ENCODE measurements at regions not wholly inside any gene's neighbourhood (a gene's known extent, or its start where the extent isn't known, plus 50 kb on each side); places are given as distances from the start of the nearest gene placed in this dataset.
"Not testable (repeated sequence)": the region's sequence is repeated elsewhere in the genome, so short reads cannot be mapped to it uniquely, and the experiment has no call there.

DNA sequence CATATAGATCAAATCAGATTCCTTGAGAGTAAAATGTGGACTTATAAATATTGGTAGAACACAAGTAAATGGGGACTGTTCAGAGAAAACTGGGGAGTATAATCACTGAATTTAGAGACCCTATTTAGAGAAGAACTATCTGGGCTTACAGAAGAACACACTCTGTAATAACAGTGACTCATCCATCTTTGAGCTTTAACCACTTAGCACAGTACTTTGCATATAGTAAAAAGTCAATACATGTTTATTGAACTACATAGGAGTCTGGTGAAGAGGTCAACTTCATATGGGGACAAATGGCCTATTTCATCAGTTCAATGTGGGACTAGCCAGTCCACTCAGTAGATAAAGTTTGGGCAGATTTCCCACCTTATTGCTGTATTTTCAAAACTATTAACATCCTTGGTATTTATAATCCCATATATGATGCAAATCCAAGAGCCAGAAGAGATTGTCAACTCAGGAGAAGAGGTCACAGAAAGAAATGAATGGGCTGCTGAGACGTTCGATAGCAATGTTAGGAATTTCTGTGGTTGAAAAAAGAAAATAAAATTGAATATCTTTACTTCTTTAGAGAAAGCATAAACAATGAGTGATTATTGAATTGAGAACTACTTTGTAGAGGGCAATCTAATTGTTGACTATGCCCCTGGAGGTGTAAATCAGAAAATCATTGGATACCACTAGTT is 119.3 kb upstream of the CACNA2D1 start:
- no peak for DNase-seq

DNA sequence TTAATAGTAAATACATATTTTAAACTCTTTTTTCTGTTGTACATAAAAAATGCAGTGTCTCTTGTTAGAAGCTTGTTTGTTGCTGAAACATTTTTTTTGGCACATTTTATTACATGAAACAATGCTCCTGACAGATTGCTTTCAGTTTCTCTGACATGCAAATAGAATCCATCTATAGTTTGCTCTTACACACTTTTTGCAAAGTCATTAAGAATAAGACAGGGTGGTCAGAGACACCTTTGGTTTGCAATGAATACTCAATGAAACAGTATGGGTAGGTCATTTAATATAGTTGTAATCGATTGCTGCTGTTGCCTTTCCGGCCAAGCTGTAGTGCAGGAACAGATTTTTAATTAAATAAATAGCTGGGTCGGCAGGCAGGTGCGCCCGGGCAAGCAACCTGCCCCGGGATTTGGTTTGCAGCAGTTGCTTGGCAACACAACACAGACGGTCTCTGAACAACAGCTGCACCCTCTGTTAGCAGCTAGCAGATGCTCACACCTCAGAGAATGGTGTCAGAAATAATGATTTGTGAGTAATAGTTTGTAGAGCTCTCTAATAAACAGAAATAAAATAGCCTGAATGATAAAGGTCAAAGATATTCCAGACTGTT is 115.7 kb upstream of the CACNA2D1 start:
- no peak for DNase-seq

DNA sequence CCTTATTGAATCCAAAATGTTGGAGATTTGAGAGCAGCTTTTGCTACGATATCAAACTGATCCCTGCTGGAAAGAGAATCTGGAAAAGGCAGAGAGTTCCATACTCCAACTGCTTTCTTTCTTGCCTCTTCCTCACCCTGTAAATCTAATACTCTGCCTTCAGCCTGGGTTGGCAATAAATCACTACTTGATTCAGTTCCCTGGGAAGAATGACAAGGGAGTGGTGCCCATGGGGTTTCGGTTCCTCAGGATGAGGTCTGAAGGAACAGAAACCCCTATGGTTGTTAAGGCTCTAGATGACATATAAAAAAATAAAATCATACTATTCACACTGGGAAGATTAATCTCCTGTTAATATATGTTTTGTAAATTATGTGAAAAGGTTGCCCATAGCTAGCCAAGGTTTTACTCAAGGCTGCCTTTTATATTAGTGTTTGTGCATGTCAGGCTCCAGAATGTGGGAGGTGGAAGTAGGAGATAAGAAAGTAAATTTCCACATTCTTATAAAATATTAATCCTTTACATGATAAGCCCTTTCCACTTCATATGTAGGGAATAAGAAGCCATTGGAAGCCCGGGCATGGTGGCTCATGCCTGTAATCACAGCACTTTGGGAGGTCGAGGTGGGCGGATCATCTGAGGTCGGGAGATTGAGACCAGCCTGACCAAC is 106.2 kb upstream of the CACNA2D1 start:
- DNase-seq, result no peak

DNA sequence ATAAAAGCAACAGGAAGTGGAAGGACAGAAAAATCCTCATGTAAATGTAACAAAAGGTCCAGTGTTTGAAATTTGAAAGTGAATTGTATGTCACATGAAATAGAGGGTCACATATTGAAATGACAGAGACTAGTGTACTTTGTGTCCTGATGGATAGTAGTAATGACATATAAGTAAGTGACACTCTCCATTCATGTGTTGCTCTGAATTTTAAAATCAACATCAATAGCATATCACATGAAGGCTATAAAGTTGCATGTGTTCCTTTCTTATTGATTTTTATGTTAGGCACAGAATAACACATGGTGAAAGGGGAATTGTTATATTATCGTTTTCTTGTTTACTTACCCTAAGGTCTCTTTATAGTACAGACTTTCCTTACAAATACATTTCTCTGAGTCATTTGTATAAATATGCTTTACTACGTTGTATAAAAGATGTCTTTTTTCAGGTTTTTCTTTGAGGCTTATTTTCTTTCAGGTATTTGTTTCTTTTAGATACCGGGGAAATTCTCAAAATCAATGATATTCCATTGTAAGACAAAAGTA is 104.6 kb upstream of the CACNA2D1 start:
- no peak for DNase-seq

DNA sequence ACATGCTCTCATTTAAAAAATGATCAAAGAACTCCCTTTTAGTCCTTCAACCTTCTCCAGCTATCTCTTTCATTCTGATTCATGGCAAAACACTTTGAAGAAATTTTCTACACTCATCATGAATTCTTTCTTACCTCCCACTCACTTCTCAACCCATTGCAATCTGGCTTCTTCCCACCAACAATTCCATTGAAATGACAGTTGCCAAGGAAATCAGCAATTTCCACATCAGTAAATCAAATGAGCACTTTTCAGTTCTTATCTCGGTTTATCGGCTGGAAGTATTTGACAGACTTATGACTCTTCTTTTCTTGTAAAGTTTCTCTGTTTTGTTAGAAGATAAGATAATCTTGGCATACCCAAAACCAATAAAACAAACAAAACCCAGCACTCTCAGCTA is 99.1 kb upstream of the CACNA2D1 start:
- no peak for DNase-seq

DNA sequence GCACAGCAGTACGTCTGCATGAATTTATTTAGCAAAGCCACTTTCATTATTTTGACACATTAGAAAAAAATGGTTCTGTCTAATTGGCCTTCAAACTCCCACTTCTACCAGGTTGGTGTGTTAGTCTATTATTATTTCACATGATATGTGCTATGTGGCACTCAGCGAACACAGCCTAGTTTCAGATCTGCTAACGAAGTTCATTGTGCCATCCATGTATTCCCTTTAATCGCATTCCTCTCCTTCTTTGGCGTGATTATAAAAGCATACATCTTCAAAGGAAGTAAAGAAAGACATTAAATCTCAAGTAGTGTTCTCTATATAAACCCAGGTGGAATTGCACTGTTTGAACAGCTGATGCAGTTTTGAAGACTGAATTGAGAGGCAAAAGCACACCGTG is 96.4 kb upstream of the CACNA2D1 start:
- no peak for DNase-seq

DNA sequence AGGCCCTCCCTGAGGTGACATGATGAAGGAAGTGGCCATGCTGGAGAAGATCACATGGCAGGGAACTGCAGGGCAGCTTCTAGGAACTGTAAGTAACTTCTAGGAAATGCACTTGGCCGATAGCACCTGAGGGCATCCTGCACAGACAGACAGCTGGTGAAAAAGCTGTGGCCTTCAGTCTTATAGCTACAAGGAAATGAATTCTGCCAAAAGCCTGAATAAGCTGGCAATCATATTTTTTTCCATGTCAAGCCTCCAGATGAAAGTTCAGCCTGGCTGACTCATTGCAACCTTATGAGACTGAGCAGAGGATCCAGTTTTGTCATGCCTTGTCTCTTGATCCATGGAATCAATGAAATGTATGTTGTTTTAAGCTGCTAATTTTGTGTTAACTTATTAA is 91.1 kb upstream of the CACNA2D1 start:
- DNase-seq, result no peak

DNA sequence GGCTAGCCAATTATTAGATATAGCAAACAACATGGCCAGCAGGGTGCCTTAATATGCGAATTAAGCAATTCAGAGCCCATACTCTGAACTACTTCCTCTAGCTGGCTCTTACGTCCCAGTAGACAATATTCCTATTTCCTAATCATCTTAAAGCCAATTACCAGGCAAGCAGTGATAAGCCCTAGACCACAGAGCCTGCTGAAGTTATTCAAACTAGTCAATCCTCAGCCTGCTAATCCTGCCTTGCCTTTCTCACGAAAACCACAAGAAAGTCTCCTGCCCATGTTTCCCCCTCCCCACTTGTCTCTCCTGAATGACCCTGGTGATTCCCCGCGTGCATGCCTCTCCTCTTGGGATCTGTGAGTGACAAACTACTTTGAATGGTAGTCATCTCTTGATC is 86.8 kb upstream of the CACNA2D1 start:
- DNase-seq, result no peak

DNA sequence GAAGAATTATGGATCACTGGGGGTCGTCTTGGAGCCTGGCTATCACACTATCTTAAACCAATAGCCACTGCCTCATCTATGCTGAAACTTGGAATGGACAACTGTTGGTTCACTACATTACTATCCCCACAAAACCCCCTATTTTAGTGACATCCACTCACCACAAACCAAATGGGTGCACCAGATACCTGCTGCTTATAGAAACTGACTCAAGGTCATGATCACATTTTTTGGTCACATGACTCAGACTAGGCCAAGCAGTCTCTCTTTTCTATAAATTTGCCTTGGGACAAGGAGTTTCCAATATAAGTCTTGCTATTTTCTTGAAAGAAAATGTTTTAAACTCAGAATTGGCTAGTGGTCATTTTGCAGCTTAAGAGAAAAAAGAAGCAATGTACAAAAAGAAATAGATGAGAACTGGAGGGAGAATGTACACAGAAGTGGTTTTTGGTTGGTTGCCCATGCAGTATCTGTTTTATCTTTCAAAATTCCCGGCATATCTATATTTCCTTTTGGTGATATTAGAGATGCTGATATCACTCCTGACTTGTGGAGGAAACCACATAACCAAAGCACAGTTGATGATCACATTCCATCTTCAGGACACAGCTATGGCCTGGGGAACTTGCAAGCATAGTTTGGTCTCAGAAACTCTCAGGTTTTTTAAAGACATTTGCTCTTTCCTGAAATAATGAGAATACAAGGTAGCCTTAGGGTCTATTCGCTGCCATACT is 85.2 kb upstream of the CACNA2D1 start:
- no peak for DNase-seq

DNA sequence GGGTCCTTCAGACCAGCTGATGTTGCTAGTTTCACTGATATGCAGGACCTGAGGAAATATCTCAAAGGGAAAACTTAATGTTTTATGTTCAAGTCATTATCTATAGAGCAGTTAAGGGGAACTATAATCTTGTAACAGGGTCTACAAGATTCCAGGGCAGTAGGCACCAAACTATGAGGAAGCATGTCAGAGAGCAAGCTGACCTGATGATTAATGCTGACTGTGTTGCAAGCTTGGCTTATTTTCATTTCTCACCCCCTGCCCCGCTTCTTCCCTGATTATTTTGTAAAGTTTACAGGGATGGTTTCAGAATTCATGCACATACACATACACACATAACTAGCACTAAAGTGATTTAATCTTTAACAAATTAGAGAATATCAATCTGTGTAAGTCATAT is 84.3 kb upstream of the CACNA2D1 start:
- no peak for DNase-seq

DNA sequence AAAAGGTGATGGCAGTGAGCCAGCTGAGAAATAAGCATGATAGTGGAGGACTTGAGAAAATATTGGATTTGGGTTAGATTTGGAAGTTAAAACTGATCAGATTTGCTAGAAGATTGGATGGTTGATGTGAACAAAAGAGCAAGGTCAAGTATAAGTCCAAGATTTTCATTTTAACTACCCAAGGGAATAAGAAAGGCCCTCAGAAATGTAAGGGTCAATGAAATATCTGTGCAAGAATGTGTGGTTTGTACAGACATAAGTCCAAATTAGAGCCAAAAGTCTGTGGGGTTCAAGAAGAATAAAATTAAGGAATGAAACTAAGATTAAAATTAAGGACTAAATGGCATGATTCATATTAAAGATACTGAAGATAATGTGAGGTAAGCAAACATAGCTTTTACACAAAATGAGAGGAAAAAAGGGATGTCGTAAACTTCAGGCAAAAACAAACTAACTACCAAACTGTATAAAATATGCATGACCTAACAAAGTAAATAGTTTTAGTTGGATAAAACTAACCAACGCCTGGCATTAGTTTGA is 78.4 kb upstream of the CACNA2D1 start:
- no peak for DNase-seq

DNA sequence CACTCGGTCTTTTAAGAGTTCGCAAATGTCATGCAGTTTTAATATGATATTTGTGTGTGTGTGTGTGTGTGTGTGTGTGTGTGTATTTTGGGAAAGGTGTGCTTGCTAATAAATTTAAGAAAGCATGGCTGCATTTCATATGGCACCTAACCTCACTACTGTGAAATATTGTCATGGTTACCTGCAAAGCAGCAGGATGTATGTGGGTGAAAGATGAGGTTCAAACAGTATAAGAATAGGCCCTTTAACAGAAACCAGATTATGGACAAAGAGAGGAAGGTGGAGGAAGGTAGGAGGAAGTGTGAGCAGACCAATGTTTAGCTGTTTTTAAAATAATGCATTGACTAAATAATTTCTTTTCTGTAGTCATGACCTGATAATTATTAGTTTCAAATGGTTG is 73.5 kb upstream of the CACNA2D1 start:
- no peak for DNase-seq

DNA sequence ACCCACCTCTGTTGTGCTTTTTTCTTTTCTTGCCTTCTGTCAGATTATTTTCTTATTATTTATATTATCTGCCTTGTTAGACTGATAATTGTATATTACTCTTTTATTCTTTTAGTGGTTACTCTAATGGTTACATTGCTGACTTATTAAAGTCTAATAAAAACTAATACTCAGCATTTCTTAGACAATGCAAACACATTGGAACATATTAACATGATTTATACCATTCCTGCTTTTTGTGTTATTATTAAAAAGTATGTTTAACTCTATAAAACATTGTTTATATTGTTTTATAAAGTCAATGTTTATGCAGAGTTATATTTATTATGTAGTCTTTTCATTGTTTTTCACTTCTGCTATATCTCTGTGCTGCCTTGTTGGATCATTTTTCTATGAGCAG is 68.0 kb upstream of the CACNA2D1 start:
- DNase-seq, result no peak

DNA sequence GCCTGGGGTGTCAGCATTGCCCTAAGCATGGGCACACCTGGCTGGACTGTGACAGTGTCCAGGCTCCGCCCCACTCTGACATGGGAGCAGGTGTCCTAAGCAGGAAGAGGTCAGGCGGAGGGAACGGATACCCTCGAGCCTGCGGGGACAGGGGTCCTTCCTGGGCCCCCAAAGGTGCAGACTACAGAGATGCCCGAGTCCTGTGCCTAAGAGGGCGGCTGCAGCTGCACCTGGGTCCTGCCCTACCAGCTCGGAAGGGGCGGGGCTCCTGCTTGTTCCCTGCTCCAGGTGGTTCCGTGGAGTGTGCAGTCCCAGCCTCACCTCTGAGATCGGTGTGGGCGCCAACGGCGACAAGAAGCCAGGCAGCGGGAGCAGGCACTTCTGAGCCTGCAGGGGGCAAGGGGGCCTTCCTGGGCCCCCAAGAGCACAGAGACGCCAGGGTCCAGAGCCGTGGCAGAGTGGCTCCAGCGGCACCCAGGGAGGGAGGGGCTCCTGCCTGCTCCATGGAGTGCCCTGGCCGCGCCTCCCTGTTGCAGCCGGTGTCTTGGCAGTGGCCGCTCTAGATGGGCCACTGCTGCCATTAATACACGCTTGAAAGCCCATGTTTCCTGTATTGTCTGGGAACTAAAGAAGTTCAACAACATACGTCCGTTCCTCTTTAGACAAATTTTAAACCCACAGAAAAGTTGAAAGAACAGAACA is 64.5 kb upstream of the CACNA2D1 start:
- no peak for DNase-seq

DNA sequence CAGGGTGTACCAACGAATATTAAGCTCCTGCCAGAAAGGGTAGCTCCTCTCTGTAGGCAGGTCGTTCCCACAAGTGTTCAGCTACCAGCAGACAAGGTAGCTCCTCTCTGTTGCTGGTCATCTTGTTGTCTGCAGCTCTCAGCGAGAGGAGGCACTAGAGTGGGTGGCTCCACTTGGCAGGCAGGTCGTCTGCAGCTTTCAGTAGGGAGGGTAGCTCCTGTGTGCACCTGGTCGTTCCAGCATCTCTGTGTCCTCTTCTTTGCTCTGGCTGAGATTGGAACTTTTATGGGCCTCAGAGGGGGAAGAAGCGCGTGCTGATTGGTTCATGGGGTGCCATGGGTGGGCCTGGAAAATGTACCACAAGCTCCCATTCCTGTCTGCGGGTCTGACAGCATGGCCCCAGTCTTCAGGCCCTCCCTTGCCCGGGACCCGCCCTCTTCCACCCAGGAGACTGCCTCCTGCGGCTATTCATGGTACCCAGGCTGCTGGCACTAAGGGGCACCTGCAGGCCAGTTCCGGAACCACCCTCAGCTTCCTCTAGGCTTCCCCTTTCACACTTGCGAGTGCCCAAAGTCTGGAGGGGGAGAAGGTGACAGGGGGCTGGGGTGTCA is 63.9 kb upstream of the CACNA2D1 start:
- DNase-seq, result no peak

DNA sequence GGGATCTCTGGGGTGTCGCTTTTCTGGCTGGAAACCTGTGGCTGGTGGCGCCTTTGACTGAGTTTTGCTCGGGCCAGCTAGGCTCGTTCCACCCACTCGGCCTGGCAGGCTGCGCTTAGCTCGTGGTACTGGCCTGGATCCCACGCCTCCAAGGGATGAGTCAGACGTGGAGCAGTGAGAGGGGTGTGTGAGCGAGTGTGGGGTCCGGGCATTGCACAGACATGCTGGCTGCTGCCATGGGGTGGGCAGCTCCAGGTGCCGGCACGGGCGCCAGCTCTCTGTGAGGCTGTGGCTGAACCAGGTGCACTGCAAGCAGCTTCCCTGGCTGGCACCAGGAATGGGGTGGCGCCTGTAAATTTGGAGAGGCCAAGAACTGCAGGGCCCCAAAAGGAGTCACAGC is 63.1 kb upstream of the CACNA2D1 start:
- no peak for DNase-seq

DNA sequence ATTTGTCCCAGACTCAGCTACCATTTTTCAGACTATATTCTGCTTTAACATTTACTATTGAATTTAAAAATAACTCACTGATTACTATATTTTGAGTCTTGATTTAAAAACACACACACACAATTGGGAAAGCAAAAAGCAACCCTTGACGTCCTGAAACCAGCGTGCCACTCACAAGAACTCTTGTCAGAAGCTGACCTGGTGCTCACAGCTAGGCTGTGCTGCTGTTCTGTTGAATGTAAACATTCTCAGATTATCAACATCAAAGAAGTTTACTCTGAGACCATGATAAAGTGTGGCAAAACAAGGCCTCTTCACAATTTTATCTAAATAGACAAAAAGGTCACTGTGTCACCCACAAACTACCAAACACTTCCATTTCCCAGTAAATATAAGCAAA is 62.6 kb upstream of the CACNA2D1 start:
- no peak for DNase-seq

DNA sequence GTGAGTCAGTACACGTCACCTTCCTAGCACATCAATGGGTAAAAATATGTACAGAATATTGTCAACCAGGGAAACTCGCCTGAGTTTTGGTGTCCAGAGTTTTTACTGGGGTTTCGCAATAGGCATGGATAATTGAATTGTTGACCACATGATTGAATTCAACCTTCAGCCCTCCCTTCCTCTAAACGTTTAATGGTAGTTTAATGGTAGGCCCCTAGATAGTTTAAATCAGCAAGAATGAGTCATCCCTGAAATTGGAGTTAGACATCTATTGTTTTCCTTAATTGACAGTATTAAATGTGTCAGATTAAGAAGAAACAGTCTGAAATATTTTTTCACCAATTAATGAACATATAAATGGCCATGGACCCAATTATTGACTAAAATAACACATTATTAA is 57.8 kb upstream of the CACNA2D1 start:
- DNase-seq, result no peak

DNA sequence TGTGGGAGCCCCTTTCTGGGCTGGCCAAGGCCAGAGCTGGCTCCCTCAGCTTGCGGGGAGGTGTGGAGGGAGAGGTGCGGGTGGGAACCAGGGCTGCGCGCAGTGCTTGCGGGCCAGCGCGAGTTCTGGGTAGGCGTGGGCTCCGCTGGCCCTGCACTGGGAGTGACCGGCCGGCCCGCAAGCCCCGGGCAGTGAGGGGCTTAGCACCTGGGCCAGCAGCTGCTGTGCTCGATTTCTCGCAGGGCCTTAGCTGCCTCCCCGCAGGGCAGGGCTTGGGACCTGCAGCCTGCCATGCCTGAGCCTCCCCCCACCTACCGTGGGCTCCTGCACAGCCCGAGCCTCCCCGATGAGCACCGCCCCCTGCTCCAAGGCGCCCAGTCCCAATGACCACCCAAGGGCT is 56.0 kb upstream of the CACNA2D1 start:
- DNase-seq, result not testable (repeated sequence)

DNA sequence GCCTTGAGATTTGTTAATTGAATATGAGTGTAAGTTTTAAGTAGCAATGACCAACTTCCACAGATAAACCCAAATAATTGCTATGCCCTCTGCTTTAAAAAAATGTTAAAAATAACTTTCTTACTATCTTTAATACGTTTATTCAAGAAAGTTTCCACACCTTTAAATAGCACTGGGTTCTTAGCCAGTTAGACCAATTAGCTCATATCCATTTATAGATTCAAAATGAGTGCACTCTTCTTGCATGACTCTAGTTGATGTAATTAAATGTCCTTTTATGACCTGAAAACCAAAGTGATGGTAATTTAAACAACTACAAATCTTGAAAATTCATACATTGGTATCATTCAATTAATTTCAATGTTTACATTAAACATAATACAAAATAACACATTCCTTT is 50.8 kb upstream of the CACNA2D1 start:
- no peak for DNase-seq

All from skin of body (tissue), 1 donor.